Stimulated activated CD4-positive, alpha-beta T cell treated with anti-CD3 and anti-CD28 coated beads, Interleukin-1b, Interleukin-23, amount 100 ng/mL, for 1 hour (primary cell): ENCODE measurements at regions not wholly inside any gene's neighbourhood (a gene's known extent, or its start where the extent isn't known, plus 50 kb on each side); places are given as distances from the start of the nearest gene placed in this dataset.

Experiments
- DNase-seq, 2 donors: peaks; one replicate each; pipeline ENCODE4 v3.0.0-alpha.2; 2020; ENCODE audit warnings: low read depth in 2 of 2

DNA sequence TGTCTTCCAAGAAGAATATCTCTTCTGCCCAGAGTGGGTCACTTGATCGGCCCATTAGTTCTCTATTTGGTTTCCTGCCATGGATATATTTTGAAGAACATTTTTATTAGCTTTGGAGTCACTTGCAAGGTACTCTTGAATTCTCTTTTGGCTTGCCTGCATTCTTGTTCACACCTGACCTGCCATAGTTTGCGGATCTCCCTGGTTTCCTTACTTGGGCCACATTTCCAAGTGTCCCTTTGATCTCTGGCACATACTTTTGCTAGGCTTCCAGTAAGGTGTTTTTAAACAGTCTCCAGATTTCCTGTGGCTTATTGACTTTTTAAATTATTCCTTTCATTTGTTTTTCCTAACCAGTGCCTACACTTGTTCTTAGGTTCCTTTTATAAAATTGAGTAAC lies 488.5 kb upstream of the MDFIC2 start:
- no peak for DNase-seq

GRCh38 chr3:70789878-70790277 lies 477.4 kb upstream of the MDFIC2 start:
- no peak for DNase-seq

GRCh38 chr3:70780790-70781189 lies 468.4 kb upstream of the MDFIC2 start:
- no peak for DNase-seq

DNA sequence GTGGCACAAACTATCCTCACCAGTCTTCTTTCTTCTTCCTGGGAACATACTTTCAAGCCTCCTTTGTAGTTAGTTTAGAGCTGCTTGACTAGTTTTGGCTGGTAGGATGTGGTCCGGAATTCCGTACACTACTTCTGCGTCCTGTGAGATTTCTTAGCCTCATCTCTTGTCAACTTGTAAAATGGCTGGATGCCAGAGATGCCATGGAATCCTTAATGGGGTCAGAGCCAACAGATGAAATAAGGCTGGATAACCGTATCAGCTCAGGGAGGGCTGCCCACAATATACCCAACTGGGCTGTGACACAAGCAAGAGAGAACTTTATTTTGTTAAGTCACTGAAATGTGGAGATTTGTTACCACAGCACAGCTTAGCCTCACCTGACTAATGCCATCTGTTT lies 466.9 kb upstream of the MDFIC2 start:
- DNase-seq: no peak

- DNase-seq: no peak
These were observed 463.6 kb upstream of the MDFIC2 start for GRCh38 chr3:70776081-70776480.

- DNase-seq: no peak
These were observed 462.8 kb upstream of the MDFIC2 start for GRCh38 chr3:70775257-70775656.

GRCh38 chr3:70774641-70775040 lies 462.2 kb upstream of the MDFIC2 start:
- DNase-seq: no peak

GRCh38 chr3:70771426-70772147 lies 459.1 kb upstream of the MDFIC2 start:
- DNase-seq: no peak

GRCh38 chr3:70770650-70771049 lies 458.2 kb upstream of the MDFIC2 start:
- no peak for DNase-seq

GRCh38 chr3:70766301-70766700 lies 453.9 kb upstream of the MDFIC2 start:
- DNase-seq: no peak

- DNase-seq: no peak
These were observed 451.5 kb upstream of the MDFIC2 start for GRCh38 chr3:70763894-70764293.

- no peak for DNase-seq
These were observed 445.2 kb upstream of the MDFIC2 start for GRCh38 chr3:70757658-70758057.

DNA sequence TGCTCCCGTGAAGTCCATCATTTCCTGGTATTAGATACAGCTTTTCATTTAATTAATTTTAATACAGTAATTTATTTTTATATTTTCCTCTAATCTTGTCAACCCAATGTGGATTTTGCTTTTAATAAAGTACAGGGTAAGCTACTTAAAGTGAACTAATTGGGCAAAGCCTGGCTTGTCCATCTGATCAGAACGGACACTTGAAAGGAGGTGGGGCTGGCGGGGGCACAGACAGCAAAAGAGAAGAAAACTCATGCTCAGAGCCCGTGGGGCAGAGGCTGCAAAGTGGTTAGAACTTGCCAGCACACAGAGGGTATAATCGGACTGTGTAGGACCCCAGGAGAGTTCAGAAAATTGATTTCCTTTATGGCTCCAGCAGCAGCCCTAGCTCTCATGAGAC lies 443.1 kb upstream of the MDFIC2 start:
- no peak for DNase-seq

GRCh38 chr3:70754314-70754713 lies 441.9 kb upstream of the MDFIC2 start:
- no peak for DNase-seq

GRCh38 chr3:70753572-70753971 lies 441.1 kb upstream of the MDFIC2 start:
- DNase-seq: no peak

- DNase-seq: no peak
These were observed 439.6 kb upstream of the MDFIC2 start for GRCh38 chr3:70752051-70752450.

DNA sequence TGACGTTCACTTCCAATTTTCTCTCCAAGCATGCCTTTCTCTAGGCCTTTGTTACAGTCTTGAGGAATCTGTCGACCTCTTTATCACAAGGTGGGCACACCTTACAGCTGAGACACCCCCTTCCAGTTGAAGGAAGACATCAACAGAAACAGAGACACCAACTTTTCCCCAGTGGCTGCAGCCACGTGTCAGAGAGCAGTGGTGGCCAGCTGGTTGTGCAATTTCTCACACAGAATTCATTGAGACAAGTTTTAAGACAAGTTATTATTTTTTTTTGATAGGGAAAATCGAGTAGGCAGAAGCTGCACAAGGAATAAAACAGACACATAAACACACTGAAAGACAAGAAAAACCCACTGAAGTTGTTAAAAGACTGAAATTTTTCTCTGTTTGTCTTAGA lies 436.7 kb upstream of the MDFIC2 start:
- no peak for DNase-seq

DNA sequence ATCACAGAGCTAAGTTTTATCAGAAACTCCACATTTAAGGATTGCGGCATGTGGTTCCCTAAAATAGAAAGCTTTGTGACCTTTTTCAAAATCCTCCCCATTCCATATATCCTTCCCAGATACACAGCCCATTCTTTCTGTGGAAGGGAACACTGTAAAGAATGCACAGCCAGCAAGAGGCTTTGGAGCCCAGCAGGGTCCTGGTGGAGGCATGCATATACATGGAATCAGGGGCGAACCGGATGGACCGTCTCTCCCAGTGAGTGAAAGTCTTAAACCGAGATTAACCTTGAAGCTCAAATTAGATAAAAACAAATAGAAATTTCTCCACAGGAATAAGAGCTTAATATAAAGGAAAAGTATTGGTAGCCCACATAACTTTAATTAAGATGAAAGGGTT lies 436.2 kb upstream of the MDFIC2 start:
- no peak for DNase-seq

GRCh38 chr3:70747847-70748246 lies 435.4 kb upstream of the MDFIC2 start:
- DNase-seq: no peak

DNA sequence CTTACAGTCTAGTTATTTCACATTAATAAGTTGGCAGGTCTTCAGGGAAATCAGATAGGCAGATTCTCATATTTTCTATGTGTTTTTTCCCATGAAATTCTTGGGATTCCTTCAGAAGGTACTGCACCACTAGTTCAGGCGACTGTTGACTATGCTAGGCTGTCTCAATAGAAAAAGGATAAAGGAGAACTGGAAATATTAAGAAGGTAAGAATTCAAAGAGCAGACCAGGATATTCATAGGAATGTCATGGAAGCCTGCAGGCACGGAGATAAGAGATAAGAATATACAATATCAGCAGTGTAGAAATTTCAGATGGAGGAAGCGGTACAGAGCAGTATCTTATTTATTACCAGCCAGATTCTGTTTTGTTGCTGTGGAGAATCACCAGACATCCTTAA lies 432.1 kb upstream of the MDFIC2 start:
- DNase-seq: no peak

DNA sequence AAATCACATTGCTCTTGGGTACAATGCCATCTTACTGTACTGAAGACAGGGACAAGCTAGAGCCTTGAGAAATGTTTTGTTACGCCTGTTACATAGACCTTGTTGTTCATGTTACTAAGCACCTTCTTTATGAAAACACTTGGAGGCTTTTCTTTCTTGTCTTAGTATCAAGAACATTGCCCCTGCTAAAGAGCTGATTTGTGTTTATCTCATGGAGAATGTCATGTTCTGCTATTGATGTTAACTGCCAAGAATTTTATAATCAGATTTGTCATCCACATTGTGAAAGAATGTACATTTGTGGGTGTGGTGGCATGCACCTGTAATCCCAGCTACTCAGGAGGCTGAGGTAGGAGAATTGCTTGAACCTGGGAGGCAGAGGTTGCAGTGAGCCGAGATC lies 431.3 kb upstream of the MDFIC2 start:
- no peak for DNase-seq

DNA sequence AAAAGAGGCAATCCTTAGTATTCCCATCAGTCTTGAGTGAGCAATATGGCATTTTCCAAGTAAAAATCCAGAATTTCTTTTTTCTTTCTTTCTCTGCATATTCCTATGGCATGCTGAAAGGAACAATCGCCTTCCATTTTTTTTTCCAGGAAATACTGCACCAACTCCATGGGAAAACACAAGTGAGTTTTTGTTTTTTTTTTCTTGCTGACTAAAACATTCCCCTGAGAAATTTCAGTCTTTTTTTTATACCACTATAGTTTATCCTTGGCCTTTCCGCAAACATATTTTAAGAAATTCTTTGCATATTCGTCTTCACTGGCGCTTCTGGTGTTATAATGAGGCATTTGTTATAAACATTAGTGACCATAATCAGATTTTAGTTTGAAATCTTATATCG lies 429.6 kb upstream of the MDFIC2 start:
- no peak for DNase-seq

- no peak for DNase-seq
These were observed 428.4 kb upstream of the MDFIC2 start for GRCh38 chr3:70740872-70741271.

DNA sequence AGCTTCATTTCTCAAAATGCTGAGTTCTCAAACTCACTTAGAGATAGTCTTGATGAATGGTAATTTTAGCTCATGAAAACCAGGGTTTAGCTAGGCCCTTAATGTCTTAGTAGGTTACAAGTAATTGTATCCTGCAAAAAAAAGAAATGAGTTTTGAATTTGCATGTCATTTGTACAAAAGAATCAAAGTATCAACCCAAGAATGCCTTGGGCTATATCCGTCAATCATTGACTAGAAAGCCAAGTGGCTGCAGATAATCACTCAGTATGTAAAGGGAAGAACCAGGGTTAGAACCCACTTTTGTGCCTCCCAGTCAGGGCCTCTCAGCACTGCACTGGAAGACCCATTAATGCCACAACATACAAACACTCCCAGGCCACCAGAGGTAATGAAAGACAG lies 427.6 kb upstream of the MDFIC2 start:
- DNase-seq: no peak
